Left lung (tissue), 4 donors: ENCODE measurements at regions not wholly inside any gene's neighbourhood (a gene's known extent, or its start where the extent isn't known, plus 50 kb on each side); places are given as distances from the start of the nearest gene placed in this dataset.

ENCODE experiments used
- ATAC-seq: fragments of 200-7000 bp; cut with Tn5 transposase; one replicate; pipeline ENCODE4 v1.9.1; 2020; ENCODE audit warnings: moderate library complexity
- DNase-seq, 4 donors: peaks; one replicate each; pipeline ENCODE4 v3.0.0-alpha.2; 2013 to 2020
- H3K27ac ChIP-seq, 2 donors: fragments of 200-600 bp; sonication (generic) in 1 of 2; one replicate each; pipeline versions ENCODE4 v1.5.0 to v1.8.0; 2020 to 2021
- H3K27me3 ChIP-seq, 2 donors: fragments of 200-600 bp; sonication (generic) in 1 of 2; one replicate each; pipeline versions ENCODE4 v1.5.0 to v1.8.0; 2020 to 2021
- H3K36me3 ChIP-seq, 2 donors: fragments of 200-600 bp; sonication (generic) in 1 of 2; one replicate each; pipeline versions ENCODE4 v1.5.0 to v1.8.0; 2020 to 2021
- H3K4me1 ChIP-seq, 2 donors: fragments of 200-600 bp; one replicate each; pipeline ENCODE4 v1.8.0; 2021
- H3K4me3 ChIP-seq, 2 donors: fragments of 200-600 bp; sonication (generic) in 1 of 2; one replicate each; pipeline versions ENCODE4 v1.5.0 to v1.8.0; 2020 to 2021; ENCODE audit warnings: mild to moderate bottlenecking in 1 of 2
- H3K9me3 ChIP-seq, 2 donors: fragments of 200-600 bp; sonication (generic) in 1 of 2; one replicate each; pipeline versions ENCODE4 v1.5.0 to v1.8.0; 2020 to 2021
- intact Hi-C, 2 donors: fragments of 100-400 bp; cut with DNase I; formaldehyde crosslinking; loops; one replicate each; pipeline versions ENCODE4 v1.11.2 to v1.14.2; 2022
- TF ChIP-seq, protein P1 (sequence below), 2 donors: fragments of 200-600 bp; sonication (generic) in 1 of 2; IDR thresholded peaks; one replicate each; pipeline versions ENCODE4 v1.5.0 to v1.8.0; 2021; ENCODE audit warnings: antibody characterized with exemption in 2 of 2
- donor health status: DM: no; HTN: yes; CAD: no.
- donor health status: DM: no; HTN: no; CAD: no.

DNA sequence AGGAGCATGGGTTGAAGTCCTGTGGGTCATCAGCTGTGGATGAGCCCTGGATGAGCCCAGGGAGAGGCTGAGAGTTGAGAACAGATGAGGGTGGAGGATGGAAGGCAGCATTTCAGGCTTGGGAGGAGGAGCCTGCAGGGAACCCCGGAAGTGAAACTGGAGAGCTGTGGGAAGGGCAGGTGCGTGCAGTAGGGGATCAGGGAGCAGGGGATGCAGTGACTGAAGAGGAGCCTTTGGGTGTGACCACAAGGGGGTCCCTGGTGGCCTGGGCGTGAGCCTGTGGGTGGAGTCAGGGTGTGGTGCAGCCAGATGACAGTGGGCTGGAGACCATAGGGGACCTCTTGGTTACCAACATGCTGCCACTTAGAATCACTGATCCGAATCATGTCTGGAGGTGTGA is 115.5 kb downstream of the PAPOLA start:
- no peak for ATAC-seq
- TF ChIP-seq, protein P1, sequence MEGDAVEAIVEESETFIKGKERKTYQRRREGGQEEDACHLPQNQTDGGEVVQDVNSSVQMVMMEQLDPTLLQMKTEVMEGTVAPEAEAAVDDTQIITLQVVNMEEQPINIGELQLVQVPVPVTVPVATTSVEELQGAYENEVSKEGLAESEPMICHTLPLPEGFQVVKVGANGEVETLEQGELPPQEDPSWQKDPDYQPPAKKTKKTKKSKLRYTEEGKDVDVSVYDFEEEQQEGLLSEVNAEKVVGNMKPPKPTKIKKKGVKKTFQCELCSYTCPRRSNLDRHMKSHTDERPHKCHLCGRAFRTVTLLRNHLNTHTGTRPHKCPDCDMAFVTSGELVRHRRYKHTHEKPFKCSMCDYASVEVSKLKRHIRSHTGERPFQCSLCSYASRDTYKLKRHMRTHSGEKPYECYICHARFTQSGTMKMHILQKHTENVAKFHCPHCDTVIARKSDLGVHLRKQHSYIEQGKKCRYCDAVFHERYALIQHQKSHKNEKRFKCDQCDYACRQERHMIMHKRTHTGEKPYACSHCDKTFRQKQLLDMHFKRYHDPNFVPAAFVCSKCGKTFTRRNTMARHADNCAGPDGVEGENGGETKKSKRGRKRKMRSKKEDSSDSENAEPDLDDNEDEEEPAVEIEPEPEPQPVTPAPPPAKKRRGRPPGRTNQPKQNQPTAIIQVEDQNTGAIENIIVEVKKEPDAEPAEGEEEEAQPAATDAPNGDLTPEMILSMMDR (IDR thresholded peaks at IDR 0.05): no peak
- Histone ChIP-seq H3K4me3 (no peak overlapping the region), H3K36me3 (no peaks in the 10 kb centered on the region), H3K27ac (no peak overlapping the region), H3K27me3 (peaks cover 0 to 51% of the 10 kb centered on the region in 2 donors), H3K4me1 (no peaks in the 10 kb centered on the region), H3K9me3 (no peaks in the 10 kb centered on the region)
- intact Hi-C loops: no loop called here
- no peak for DNase-seq

DNA sequence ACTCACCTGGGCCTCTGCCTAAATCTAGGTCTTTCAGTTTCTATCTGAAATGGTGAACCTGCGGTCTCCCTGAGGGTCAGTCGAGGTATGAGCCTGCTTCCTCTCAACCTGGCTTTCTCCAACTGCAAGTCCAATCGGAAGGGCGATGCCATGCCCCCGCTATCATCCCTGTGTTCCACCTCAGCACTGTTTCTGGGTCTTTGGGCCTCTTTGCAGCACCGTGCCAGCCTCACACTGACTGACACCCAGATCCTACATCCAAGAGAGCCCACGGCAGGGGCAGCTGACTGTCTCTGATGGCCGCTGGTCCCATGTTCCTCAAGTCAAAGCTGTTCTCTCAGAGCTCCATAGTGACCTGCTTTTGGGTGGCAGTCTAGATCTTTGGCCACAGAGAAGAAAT is 120.7 kb downstream of the PAPOLA start:
- Histone ChIP-seq H3K27ac (no peak overlapping the region), H3K9me3 (no peaks in the 10 kb centered on the region), H3K4me1 (no peaks in the 10 kb centered on the region), H3K27me3 (peaks cover 0 to 57% of the 10 kb centered on the region in 2 donors), H3K4me3 (no peak overlapping the region), H3K36me3 (no peaks in the 10 kb centered on the region)
- DNase-seq (no peak), ATAC-seq (no peak)
- TF ChIP-seq, protein P1 (IDR thresholded peaks at IDR 0.05): no peak
- intact Hi-C loops: no loop called here

DNA sequence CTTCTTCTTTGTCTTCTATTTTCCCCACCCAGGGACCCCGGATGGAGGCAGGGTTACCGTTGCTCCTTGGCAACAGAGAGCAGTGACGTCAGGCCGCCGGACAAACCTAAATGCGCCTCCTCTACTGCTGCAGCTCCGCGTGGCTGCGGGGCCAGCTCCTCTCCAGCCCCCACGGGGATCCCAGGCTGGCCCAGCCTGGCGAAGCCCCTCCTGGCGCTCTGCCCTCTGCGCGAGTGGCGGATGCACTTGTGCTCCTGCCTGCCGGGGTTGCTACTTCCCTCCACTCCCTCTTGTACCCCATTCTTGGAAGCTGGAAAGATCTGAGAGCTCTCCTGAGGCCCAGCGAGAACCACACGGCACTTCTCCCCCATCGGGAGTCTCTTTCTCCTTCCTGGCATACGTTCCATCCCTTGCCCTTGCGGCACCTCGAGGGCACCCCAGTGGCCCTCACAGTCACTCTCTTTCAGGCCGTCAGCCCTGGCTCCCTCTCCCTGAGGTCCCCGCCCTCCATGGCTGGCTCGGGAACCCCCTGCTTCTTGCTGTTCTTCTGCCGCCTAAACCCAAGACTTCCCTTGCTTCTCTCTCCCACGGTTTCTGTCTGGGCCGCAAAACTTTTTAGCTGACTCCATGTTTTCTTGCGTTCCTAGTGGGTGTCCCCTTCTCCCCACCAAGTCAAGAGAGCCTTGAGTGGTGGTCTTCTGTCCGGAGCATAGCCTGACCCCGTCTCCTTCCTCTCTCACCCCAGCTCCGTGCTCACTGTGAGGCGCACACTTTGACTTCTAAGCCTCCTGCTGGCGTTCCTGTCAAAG is 121.7 kb downstream of the PAPOLA start:
- ATAC-seq (no peak), DNase-seq (no peak)
- intact Hi-C loops: no loop called here
- no peak overlapping the region for H3K27ac ChIP-seq
- no peaks in the 10 kb centered on the region for H3K9me3 ChIP-seq
- TF ChIP-seq, protein P1 (IDR thresholded peaks at IDR 0.05): no peak
- no peaks in the 10 kb centered on the region for H3K4me1 ChIP-seq
- no peak overlapping the region for H3K4me3 ChIP-seq
- no peaks in the 10 kb centered on the region for H3K36me3 ChIP-seq
- peaks cover 0 to 54% of the 10 kb centered on the region in 2 donors for H3K27me3 ChIP-seq

DNA sequence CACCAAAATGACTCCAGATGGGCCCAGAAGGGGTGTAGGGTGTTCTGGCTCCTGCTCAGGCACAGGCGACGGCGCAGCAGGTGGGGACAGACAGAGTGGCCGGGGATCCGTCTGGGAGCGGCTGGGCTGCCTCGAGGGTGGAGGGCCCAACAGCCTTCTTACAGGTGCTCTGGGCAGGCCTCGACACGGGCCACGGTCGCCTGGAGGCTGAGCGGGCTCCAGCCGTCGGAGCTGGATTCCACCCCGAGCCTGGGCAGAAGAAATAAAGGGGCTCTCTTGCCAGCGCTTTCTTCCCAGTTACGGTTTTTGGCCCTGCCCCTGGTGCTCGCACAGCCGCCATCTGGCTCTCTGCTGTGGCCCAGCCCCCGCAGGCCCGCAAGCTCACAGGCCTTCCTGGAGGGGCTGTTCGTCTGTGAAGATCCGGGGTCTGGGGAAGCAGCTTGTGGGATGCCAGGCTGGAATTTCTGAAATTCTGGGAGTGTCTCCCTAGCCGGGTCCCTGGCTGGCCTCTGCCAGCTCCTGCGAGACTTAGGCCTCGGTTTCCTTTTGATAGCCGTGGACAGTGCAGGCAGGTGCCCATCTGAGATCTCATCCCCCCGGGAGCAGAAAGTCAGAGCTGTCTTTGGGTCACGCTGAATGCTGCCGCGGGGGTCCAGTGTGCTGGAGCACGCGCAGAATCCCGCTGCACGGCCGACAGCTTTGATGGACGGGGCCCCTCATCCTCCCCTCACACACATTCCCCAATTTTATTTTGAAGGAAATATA is 122.7 kb downstream of the PAPOLA start:
- Histone ChIP-seq H3K4me3 (no peak overlapping the region), H3K9me3 (peaks cover 0 to under 1% of the 10 kb centered on the region in 2 donors), H3K36me3 (no peaks in the 10 kb centered on the region), H3K27ac (no peak overlapping the region), H3K4me1 (no peaks in the 10 kb centered on the region), H3K27me3 (peaks cover 0 to 54% of the 10 kb centered on the region in 2 donors)
- intact Hi-C loops: no loop called here
- TF ChIP-seq, protein P1 (IDR thresholded peaks at IDR 0.05): no peak
- no peak for ATAC-seq
- DNase-seq: no peak

DNA sequence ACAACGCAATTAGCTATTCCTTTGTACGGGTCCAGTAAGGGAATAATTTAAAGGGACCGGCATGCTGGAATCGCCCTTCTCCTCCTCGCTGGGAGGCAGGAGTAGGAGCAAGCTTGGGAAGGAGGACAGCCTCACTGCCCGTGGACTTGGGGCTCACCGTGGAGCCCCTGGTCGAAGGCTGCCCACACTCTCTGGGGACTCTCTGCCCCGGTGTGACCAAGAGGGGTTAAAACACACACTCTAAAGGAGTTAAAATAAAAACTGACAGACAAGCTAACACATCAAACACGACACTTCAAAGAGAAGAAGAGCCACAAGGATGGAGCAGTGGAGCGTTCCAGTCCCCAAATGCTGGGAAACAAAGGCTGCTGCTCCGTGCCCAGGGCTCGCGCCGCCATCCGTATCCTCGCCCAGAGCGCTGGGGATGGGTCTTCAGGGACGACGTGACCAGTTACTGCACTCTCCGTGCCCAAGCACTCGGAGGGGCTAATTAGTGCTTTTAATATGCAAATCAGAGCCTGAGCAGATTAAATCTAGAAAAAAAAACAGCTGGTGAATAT is 123.3 kb downstream of the PAPOLA start:
- H3K4me1 ChIP-seq: no peaks in the 10 kb centered on the region
- intact Hi-C loops: no loop called here
- ATAC-seq (no peak), DNase-seq (no peak)
- peaks cover 0 to 5% of the 10 kb centered on the region in 2 donors for H3K9me3 ChIP-seq
- no peaks in the 10 kb centered on the region for H3K36me3 ChIP-seq
- TF ChIP-seq, protein P1 (IDR thresholded peaks at IDR 0.05): no peak
- peaks cover 0 to 54% of the 10 kb centered on the region in 2 donors for H3K27me3 ChIP-seq
- no peak overlapping the region for H3K27ac ChIP-seq
- no peak overlapping the region for H3K4me3 ChIP-seq
